ENCODE measurements at regions not wholly inside any gene's neighbourhood (a gene's known extent, or its start where the extent isn't known, plus 50 kb on each side); places are given as distances from the start of the nearest gene placed in this dataset.

GRCh38 chr18:78510091-78510490 is 469.5 kb upstream of the SALL3 start:
- no peaks in the 10 kb centered on the region for H3K9me3 ChIP-seq (ENCODE audit: control insufficient read depth, low read length)
- no peak overlapping the region for H3K27ac ChIP-seq (ENCODE audit: insufficient read depth, low read length, poor library complexity, severe bottlenecking)
- H3K36me3 ChIP-seq (ENCODE audit: control insufficient read depth, insufficient read depth, low read length) = no peaks in the 10 kb centered on the region
- H3K4me1 ChIP-seq (ENCODE audit: control insufficient read depth, insufficient read depth, low read length, poor library complexity, severe bottlenecking) = no peaks in the 10 kb centered on the region
- H3K4me3 ChIP-seq (ENCODE audit: insufficient read depth, low read depth, low read length, poor library complexity, severe bottlenecking) = no peak overlapping the region
- DNase-seq = no peak
- no peaks in the 10 kb centered on the region for H3K27me3 ChIP-seq (replicated peaks; ENCODE audit: control insufficient read depth, insufficient read depth, low read length, poor library complexity, severe bottlenecking)

DNA sequence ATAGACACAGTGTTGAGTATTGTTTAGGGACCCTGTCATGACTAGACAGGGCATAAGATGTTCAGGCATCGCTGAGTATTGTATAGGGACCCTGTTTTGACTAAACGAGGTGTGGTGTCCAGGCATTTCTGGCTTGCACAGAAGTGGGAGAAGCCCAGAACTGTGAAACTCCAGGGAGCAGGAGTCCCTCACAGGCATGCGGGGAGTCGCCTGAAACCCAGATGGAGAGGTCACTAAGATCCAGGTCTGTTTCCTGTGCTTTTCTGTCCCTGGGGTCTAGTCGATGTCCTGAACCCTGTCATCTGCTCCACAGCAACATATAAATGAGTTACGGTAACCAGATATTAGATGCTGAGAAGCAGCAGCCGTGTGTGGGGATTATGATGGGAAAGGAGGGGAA is 469.0 kb upstream of the SALL3 start:
- Histone ChIP-seq H3K27ac (ENCODE audit: insufficient read depth, low read length, poor library complexity, severe bottlenecking) (no peak overlapping the region), H3K27me3 (replicated peaks; ENCODE audit: control insufficient read depth, insufficient read depth, low read length, poor library complexity, severe bottlenecking) (no peaks in the 10 kb centered on the region), H3K36me3 (ENCODE audit: control insufficient read depth, insufficient read depth, low read length) (no peaks in the 10 kb centered on the region), H3K9me3 (ENCODE audit: control insufficient read depth, low read length) (no peaks in the 10 kb centered on the region), H3K4me1 (ENCODE audit: control insufficient read depth, insufficient read depth, low read length, poor library complexity, severe bottlenecking) (no peaks in the 10 kb centered on the region), H3K4me3 (ENCODE audit: insufficient read depth, low read depth, low read length, poor library complexity, severe bottlenecking) (no peak overlapping the region)
- no peak for DNase-seq

- no peaks in the 10 kb centered on the region for H3K9me3 ChIP-seq (ENCODE audit: control insufficient read depth, low read length)
- no peaks in the 10 kb centered on the region for H3K36me3 ChIP-seq (ENCODE audit: control insufficient read depth, insufficient read depth, low read length)
- no peaks in the 10 kb centered on the region for H3K27me3 ChIP-seq (replicated peaks; ENCODE audit: control insufficient read depth, insufficient read depth, low read length, poor library complexity, severe bottlenecking)
- no peaks in the 10 kb centered on the region for H3K4me1 ChIP-seq (ENCODE audit: control insufficient read depth, insufficient read depth, low read length, poor library complexity, severe bottlenecking)
- H3K4me3 ChIP-seq (ENCODE audit: insufficient read depth, low read depth, low read length, poor library complexity, severe bottlenecking) = no peak overlapping the region
- no peak for DNase-seq
- H3K27ac ChIP-seq (ENCODE audit: insufficient read depth, low read length, poor library complexity, severe bottlenecking) = no peak overlapping the region
Observed at GRCh38 chr18:78511666-78512601, 467.7 kb upstream of the SALL3 start.

GRCh38 chr18:78514910-78515670 is 464.5 kb upstream of the SALL3 start:
- DNase-seq = no peak
- Histone ChIP-seq H3K36me3 (ENCODE audit: control insufficient read depth, insufficient read depth, low read length) (no peaks in the 10 kb centered on the region), H3K4me1 (ENCODE audit: control insufficient read depth, insufficient read depth, low read length, poor library complexity, severe bottlenecking) (no peaks in the 10 kb centered on the region), H3K27ac (ENCODE audit: insufficient read depth, low read length, poor library complexity, severe bottlenecking) (no peak overlapping the region), H3K9me3 (ENCODE audit: control insufficient read depth, low read length) (no peaks in the 10 kb centered on the region), H3K4me3 (ENCODE audit: insufficient read depth, low read depth, low read length, poor library complexity, severe bottlenecking) (no peak overlapping the region), H3K27me3 (replicated peaks; ENCODE audit: control insufficient read depth, insufficient read depth, low read length, poor library complexity, severe bottlenecking) (no peaks in the 10 kb centered on the region)

DNA sequence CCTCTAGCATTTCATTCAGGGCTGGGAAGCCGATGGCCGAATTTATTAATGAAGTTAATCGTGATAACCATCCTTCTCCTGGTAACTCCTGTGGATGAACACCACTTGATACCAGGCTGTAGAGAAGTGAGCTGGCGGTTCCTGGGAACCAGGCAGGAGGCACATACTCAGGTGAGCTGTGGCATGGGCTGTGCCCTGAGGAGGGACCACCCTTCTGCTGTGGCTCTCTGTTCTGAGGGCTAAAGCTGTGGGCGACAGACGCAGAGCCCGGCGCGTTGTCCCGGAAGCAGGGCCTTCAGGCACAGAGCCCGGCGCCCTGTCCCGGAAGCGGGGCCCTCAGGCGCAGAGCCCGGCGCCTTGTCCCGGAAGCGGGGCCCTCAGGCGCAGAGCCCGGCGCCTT is 462.3 kb upstream of the SALL3 start:
- Histone ChIP-seq H3K27ac (ENCODE audit: insufficient read depth, low read length, poor library complexity, severe bottlenecking) (no peak overlapping the region), H3K4me3 (ENCODE audit: insufficient read depth, low read depth, low read length, poor library complexity, severe bottlenecking) (no peak overlapping the region), H3K9me3 (ENCODE audit: control insufficient read depth, low read length) (no peaks in the 10 kb centered on the region), H3K27me3 (replicated peaks; ENCODE audit: control insufficient read depth, insufficient read depth, low read length, poor library complexity, severe bottlenecking) (no peaks in the 10 kb centered on the region), H3K4me1 (ENCODE audit: control insufficient read depth, insufficient read depth, low read length, poor library complexity, severe bottlenecking) (no peaks in the 10 kb centered on the region), H3K36me3 (ENCODE audit: control insufficient read depth, insufficient read depth, low read length) (no peaks in the 10 kb centered on the region)
- no peak for DNase-seq

DNA sequence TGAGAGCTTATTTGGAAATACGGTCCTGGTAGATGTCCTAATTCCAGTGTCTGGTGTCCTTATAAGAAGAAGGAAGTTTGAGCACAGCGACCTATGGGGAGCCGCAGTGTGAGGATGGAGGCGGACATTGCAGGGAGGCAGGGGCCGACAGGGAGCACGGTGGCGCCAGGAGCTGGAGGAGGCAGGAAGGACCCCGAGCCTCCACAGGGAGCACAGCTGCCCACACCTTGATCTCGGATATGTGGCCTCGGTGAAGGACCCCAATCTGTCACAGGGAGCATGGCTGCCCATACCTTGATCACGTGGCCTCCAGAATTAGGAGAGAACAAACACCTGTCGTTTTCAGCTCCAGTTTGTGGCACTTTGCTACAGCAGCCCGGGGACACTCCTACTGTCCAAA is 461.6 kb upstream of the SALL3 start:
- no peaks in the 10 kb centered on the region for H3K36me3 ChIP-seq (ENCODE audit: control insufficient read depth, insufficient read depth, low read length)
- DNase-seq = no peak
- no peaks in the 10 kb centered on the region for H3K9me3 ChIP-seq (ENCODE audit: control insufficient read depth, low read length)
- H3K4me3 ChIP-seq (ENCODE audit: insufficient read depth, low read depth, low read length, poor library complexity, severe bottlenecking) = no peak overlapping the region
- no peaks in the 10 kb centered on the region for H3K4me1 ChIP-seq (ENCODE audit: control insufficient read depth, insufficient read depth, low read length, poor library complexity, severe bottlenecking)
- H3K27ac ChIP-seq (ENCODE audit: insufficient read depth, low read length, poor library complexity, severe bottlenecking) = no peak overlapping the region
- H3K27me3 ChIP-seq (replicated peaks; ENCODE audit: control insufficient read depth, insufficient read depth, low read length, poor library complexity, severe bottlenecking) = no peaks in the 10 kb centered on the region

DNA sequence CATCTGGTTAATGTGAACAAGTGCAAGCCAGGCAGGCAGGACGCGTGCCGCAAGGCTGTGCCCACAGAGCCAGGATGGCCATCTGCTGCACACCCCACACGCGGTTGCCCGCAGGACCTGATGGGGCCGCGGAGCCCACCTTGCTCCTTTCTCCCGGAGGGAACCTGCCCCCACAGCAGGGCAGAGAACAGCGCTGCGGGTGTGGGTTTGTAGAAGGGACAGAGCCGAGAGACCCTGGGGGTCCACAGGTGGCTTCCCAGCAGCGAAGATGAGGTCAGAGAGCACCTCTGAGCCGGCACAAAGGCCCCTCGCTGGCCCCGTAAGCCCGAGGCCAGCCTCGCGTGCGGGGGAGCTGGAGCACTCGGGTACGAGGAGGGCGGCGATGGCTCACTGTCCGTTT is 460.8 kb upstream of the SALL3 start:
- no peaks in the 10 kb centered on the region for H3K36me3 ChIP-seq (ENCODE audit: control insufficient read depth, insufficient read depth, low read length)
- H3K4me3 ChIP-seq (ENCODE audit: insufficient read depth, low read depth, low read length, poor library complexity, severe bottlenecking) = no peak overlapping the region
- H3K9me3 ChIP-seq (ENCODE audit: control insufficient read depth, low read length) = no peaks in the 10 kb centered on the region
- no peak overlapping the region for H3K27ac ChIP-seq (ENCODE audit: insufficient read depth, low read length, poor library complexity, severe bottlenecking)
- H3K4me1 ChIP-seq (ENCODE audit: control insufficient read depth, insufficient read depth, low read length, poor library complexity, severe bottlenecking) = no peaks in the 10 kb centered on the region
- no peaks in the 10 kb centered on the region for H3K27me3 ChIP-seq (replicated peaks; ENCODE audit: control insufficient read depth, insufficient read depth, low read length, poor library complexity, severe bottlenecking)
- no peak for DNase-seq

GRCh38 chr18:78519394-78520062 is 460.1 kb upstream of the SALL3 start:
- Histone ChIP-seq H3K36me3 (ENCODE audit: control insufficient read depth, insufficient read depth, low read length) (no peaks in the 10 kb centered on the region), H3K9me3 (ENCODE audit: control insufficient read depth, low read length) (no peaks in the 10 kb centered on the region), H3K27ac (ENCODE audit: insufficient read depth, low read length, poor library complexity, severe bottlenecking) (no peak overlapping the region), H3K4me3 (ENCODE audit: insufficient read depth, low read depth, low read length, poor library complexity, severe bottlenecking) (no peak overlapping the region), H3K27me3 (replicated peaks; ENCODE audit: control insufficient read depth, insufficient read depth, low read length, poor library complexity, severe bottlenecking) (no peaks in the 10 kb centered on the region), H3K4me1 (ENCODE audit: control insufficient read depth, insufficient read depth, low read length, poor library complexity, severe bottlenecking) (no peaks in the 10 kb centered on the region)
- no peak for DNase-seq

DNA sequence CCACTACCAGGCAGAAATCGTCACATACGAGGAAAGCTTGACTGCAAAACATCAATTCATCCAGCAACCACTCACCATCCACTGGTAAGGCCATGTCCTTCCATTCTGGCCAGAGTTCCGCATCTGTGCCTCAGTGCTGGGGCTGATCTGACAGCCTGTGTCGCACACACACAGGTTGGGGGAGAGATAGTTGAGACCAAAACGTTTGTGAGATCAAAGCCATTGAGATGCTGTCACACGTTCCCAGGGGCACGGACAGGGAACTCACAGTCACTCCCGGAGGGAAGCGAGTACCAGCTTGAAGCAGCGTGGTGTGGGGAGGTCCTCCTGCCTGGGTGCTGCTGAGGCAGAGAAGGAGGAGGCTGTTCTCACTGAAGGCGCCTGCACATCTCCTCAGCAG is 458.5 kb upstream of the SALL3 start:
- no peaks in the 10 kb centered on the region for H3K9me3 ChIP-seq (ENCODE audit: control insufficient read depth, low read length)
- no peaks in the 10 kb centered on the region for H3K36me3 ChIP-seq (ENCODE audit: control insufficient read depth, insufficient read depth, low read length)

GRCh38 chr18:78521744-78522143 is 457.9 kb upstream of the SALL3 start:
- no peak for DNase-seq
- Histone ChIP-seq H3K4me3 (ENCODE audit: insufficient read depth, low read depth, low read length, poor library complexity, severe bottlenecking) (no peak overlapping the region), H3K36me3 (ENCODE audit: control insufficient read depth, insufficient read depth, low read length) (no peaks in the 10 kb centered on the region), H3K27ac (ENCODE audit: insufficient read depth, low read length, poor library complexity, severe bottlenecking) (no peak overlapping the region), H3K27me3 (replicated peaks; ENCODE audit: control insufficient read depth, insufficient read depth, low read length, poor library complexity, severe bottlenecking) (no peaks in the 10 kb centered on the region), H3K9me3 (ENCODE audit: control insufficient read depth, low read length) (no peaks in the 10 kb centered on the region), H3K4me1 (ENCODE audit: control insufficient read depth, insufficient read depth, low read length, poor library complexity, severe bottlenecking) (no peaks in the 10 kb centered on the region)

More for the DNA sequence above, 458.5 kb upstream of the SALL3 start:
- no peak overlapping the region for H3K4me3 ChIP-seq (ENCODE audit: insufficient read depth, low read depth, low read length, poor library complexity, severe bottlenecking)
- H3K27me3 ChIP-seq (replicated peaks; ENCODE audit: control insufficient read depth, insufficient read depth, low read length, poor library complexity, severe bottlenecking) = no peaks in the 10 kb centered on the region
- H3K4me1 ChIP-seq (ENCODE audit: control insufficient read depth, insufficient read depth, low read length, poor library complexity, severe bottlenecking) = no peaks in the 10 kb centered on the region
- H3K27ac ChIP-seq (ENCODE audit: insufficient read depth, low read length, poor library complexity, severe bottlenecking) = no peak overlapping the region
- DNase-seq = no peak

Data from effector memory CD4-positive, alpha-beta T cell (primary cell).